Chondrocyte (in vitro differentiated cells): ENCODE measurements at regions not wholly inside any gene's neighbourhood (a gene's known extent, or its start where the extent isn't known, plus 50 kb on each side); places are given as distances from the start of the nearest gene placed in this dataset.

ENCODE experiments used
- DNase-seq: peaks from one replicate; pipeline ENCODE4 v3.0.0; 2021; ENCODE audit warnings: mixed read lengths, low spot score
- H3K27ac Mint-ChIP-seq: one replicate; pipeline ENCODE4 v1.8.0; 2021; ENCODE audit warnings: mild to moderate bottlenecking, moderate library complexity, mixed read lengths; ENCODE audit not compliant: unreplicated experiment
- H3K27me3 Mint-ChIP-seq: 2 replicates; pipeline ENCODE4 v1.8.0; 2021; ENCODE audit warnings: low read depth, mixed read lengths
- H3K36me3 Mint-ChIP-seq: 2 replicates; pipeline ENCODE4 v1.8.0; 2021; ENCODE audit warnings: low read depth, mixed read lengths
- H3K4me1 Mint-ChIP-seq: 2 replicates; pipeline ENCODE4 v1.8.0; 2021; ENCODE audit warnings: low read depth, mild to moderate bottlenecking, mixed read lengths
- H3K4me3 Mint-ChIP-seq: one replicate; pipeline ENCODE4 v1.8.0; 2021; ENCODE audit warnings: mild to moderate bottlenecking, moderate library complexity, mixed read lengths; ENCODE audit not compliant: unreplicated experiment
- H3K9me3 Mint-ChIP-seq: 2 replicates; pipeline ENCODE4 v1.8.0; 2021; ENCODE audit warnings: low read depth, mixed read lengths
- TF ChIP-seq, protein P1 (sequence below): fragments of 200-600 bp; sonication (generic); IDR thresholded peaks from 2 replicates; pipeline ENCODE4 v1.5.0; 2021; ENCODE audit warnings: antibody characterized with exemption, mild to moderate bottlenecking, moderate library complexity

DNA sequence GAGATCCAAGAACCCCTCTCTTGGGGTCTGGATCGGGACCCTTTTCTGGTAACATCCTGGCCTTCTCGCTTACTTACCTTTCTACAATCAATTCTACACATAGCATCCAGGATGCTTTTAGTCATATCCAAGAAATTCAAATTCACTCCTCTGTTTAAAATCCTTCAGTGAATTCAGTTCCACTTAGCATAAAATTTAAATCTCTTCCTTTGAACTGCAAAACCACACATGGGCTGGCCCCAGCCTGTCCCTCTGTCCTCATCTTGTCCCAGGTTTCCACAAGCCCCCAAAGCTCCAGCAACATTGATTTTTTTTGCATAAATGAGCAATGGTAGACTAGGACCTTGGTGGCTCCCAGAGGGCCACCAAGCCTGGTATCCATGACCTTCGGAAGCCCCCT lies 96.4 kb upstream of the C16orf82 start:
- no peak overlapping the region for H3K4me3 Mint-ChIP-seq
- H3K27me3 Mint-ChIP-seq: peaks cover 2% of the 10 kb centered on the region
- H3K9me3 Mint-ChIP-seq: no peaks in the 10 kb centered on the region
- no peaks in the 10 kb centered on the region for H3K4me1 Mint-ChIP-seq
- TF ChIP-seq, protein P1, sequence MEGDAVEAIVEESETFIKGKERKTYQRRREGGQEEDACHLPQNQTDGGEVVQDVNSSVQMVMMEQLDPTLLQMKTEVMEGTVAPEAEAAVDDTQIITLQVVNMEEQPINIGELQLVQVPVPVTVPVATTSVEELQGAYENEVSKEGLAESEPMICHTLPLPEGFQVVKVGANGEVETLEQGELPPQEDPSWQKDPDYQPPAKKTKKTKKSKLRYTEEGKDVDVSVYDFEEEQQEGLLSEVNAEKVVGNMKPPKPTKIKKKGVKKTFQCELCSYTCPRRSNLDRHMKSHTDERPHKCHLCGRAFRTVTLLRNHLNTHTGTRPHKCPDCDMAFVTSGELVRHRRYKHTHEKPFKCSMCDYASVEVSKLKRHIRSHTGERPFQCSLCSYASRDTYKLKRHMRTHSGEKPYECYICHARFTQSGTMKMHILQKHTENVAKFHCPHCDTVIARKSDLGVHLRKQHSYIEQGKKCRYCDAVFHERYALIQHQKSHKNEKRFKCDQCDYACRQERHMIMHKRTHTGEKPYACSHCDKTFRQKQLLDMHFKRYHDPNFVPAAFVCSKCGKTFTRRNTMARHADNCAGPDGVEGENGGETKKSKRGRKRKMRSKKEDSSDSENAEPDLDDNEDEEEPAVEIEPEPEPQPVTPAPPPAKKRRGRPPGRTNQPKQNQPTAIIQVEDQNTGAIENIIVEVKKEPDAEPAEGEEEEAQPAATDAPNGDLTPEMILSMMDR: no peak
- H3K36me3 Mint-ChIP-seq: no peaks in the 10 kb centered on the region
- DNase-seq: no peak
- no peak overlapping the region for H3K27ac Mint-ChIP-seq

DNA sequence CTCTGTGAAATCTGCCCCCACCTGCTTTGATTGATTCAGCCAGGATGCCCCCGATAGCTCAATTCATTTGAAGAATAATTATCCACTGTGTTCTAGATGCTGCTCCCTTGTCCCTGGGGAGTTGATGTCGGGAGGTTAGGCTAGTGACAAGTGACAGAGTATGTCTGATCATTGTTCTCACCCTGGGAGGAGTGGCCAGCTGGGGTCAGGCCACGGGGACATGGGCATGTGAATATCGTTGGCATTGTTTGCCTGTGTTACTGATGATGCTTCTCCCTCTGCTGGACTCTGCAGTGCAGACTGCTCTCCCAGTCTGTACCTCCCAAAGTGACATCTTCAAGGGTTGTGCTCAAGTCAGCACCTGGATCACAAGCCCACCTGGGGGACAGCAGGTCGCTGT lies 89.9 kb upstream of the C16orf82 start:
- Mint-ChIP-seq H3K4me1 (no peaks in the 10 kb centered on the region), H3K36me3 (no peaks in the 10 kb centered on the region), H3K4me3 (no peak overlapping the region), H3K9me3 (no peaks in the 10 kb centered on the region), H3K27me3 (peaks cover 2% of the 10 kb centered on the region), H3K27ac (no peak overlapping the region)
- TF ChIP-seq, protein P1: no peak
- DNase-seq: no peak

DNA sequence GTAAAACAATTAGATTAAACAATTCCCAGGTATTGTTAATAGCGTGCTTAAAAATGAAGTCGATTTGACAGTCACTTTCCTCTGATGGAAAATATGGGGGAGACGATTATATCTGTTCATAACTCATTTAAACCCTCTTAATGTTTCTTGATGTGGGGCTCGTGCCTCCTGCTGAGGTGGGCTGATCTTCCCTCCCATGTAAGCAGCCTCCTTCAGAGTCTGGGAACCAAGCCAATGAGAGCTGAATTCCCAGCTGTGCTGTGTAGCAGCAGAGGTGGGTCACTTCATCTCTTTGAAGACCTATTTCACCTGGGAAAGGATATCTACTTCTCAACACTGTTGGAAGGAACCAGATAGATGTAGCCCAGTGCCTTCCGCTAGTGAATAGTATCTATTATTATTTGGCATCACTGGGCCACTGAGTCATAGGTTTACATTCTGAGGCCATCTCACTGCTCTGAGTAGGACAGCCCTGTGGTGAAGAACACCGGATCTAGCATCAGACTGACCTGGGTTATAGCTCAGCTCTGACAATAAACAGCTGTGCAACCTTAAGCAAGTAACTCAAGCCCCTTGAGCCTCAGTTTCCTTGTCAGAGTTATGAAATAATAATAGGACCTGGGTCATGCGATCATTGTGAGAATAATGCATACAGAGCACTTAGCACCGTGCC lies 85.3 kb upstream of the C16orf82 start:
- no peak overlapping the region for H3K4me3 Mint-ChIP-seq
- H3K9me3 Mint-ChIP-seq: peaks cover 3% of the 10 kb centered on the region
- TF ChIP-seq, protein P1: no peak
- H3K36me3 Mint-ChIP-seq: no peaks in the 10 kb centered on the region
- H3K27me3 Mint-ChIP-seq: no peaks in the 10 kb centered on the region
- H3K4me1 Mint-ChIP-seq: no peaks in the 10 kb centered on the region
- no peak for DNase-seq
- no peak overlapping the region for H3K27ac Mint-ChIP-seq

DNA sequence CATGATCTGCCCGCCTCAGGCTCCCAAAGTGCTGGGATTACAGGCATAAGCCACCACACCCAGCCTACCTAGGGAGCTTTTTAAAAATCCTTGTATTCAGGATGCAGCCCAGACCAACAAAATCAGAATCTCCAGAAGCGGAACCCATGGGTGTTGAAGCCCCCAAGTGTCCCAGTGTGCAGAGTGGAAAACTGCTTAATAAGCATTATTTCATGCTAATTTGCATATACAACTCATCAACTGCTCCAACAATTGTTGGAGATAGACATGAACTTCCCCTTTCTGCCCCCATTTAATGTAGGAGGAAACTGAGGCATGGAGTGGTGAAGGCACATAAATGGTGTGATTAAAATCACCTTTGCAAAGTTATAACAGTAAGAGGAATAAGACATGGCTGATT lies 84.3 kb upstream of the C16orf82 start:
- Mint-ChIP-seq H3K4me3 (no peak overlapping the region), H3K36me3 (no peaks in the 10 kb centered on the region), H3K9me3 (peaks cover 3% of the 10 kb centered on the region), H3K27me3 (no peaks in the 10 kb centered on the region), H3K27ac (no peak overlapping the region), H3K4me1 (peaks cover under 1% of the 10 kb centered on the region)
- DNase-seq: no peak
- TF ChIP-seq, protein P1: no peak

DNA sequence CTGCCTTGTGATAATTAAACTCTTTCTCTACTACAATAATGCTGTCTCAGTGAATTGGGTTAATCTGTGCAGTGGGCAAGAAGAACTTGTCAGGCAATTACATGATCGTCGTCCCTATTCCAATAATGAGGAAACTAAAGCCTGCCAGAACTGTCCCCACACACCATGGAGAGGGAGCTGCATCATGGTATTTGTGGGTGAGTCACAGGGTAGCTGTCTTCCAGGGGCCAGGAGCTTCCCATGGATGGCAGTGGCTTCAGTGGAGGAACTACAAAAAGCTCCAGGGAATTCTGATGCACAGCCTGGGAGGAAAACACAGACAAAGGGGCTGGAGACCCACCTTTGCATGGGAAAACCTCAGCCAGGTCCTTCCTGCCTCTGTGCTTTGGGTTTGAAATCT lies 83.3 kb upstream of the C16orf82 start:
- no peak overlapping the region for H3K4me3 Mint-ChIP-seq
- DNase-seq: no peak
- peaks cover 3% of the 10 kb centered on the region for H3K9me3 Mint-ChIP-seq
- no peaks in the 10 kb centered on the region for H3K36me3 Mint-ChIP-seq
- H3K27ac Mint-ChIP-seq: no peak overlapping the region
- H3K27me3 Mint-ChIP-seq: no peaks in the 10 kb centered on the region
- TF ChIP-seq, protein P1: no peak
- H3K4me1 Mint-ChIP-seq: peaks cover 3% of the 10 kb centered on the region
